Panc1 (cell line): ENCODE measurements at regions not wholly inside any gene's neighbourhood (a gene's known extent, or its start where the extent isn't known, plus 50 kb on each side); places are given as distances from the start of the nearest gene placed in this dataset.

ENCODE experiments used
- CTCF ChIP-seq: fragments of 450-650 bp; IDR thresholded peaks from 2 replicates; pipeline ENCODE4 v1.5.1; 2017; ENCODE audit warnings: mild to moderate bottlenecking
- POLR2AphosphoS5 ChIP-seq: IDR thresholded peaks from 2 replicates; pipeline ENCODE4 v1.6.1; 2012; ENCODE audit warnings: mild to moderate bottlenecking, low read depth, low read length, moderate library complexity
- REST ChIP-seq, 2 experiments: IDR thresholded peaks; 2 replicates each; pipeline ENCODE4 v1.6.1; 2011 to 2012; ENCODE audit warnings: low read depth in 2 of 2, control low read depth in 1 of 2, low read length in 1 of 2, mild to moderate bottlenecking in 1 of 2, moderate library complexity in 1 of 2; ENCODE audit not compliant: insufficient read depth in 1 of 2
- SIN3A ChIP-seq: IDR thresholded peaks from 2 replicates; pipeline ENCODE4 v1.6.1; 2012; ENCODE audit warnings: low read depth, mild to moderate bottlenecking, low read length, moderate library complexity, borderline replicate concordance; ENCODE audit not compliant: insufficient read depth
- TCF7L2 ChIP-seq: IDR thresholded peaks from 2 replicates; pipeline ENCODE4 v1.6.1; 2011; ENCODE audit warnings: mild to moderate bottlenecking, low read depth, low read length, inconsistent platforms

GRCh38 chr7:34584526-34584925, 73.5 kb upstream of the NPSR1 start:
- TF ChIP-seq CTCF = no peak
- no peak for TF ChIP-seq POLR2AphosphoS5
- TF ChIP-seq REST (IDR thresholded peaks at IDR 0.05; ENCODE audit: insufficient read depth in 1 of 2, low read depth in 2 of 2, low read length in 1 of 2) = no peak
- no peak for TF ChIP-seq TCF7L2
- no peak for TF ChIP-seq SIN3A
